GM23248 (cell line): ENCODE measurements at regions not wholly inside any gene's neighbourhood (a gene's known extent, or its start where the extent isn't known, plus 50 kb on each side); places are given as distances from the start of the nearest gene placed in this dataset.

ENCODE experiments used
- DNase-seq: peaks from one replicate; pipeline ENCODE4 v3.0.0-alpha.2; 2015
- H2AFZ ChIP-seq: fragments of 200-600 bp; sonication (generic); 2 replicates; pipeline ENCODE4 v1.6.1; 2016; ENCODE audit warnings: antibody characterized with exemption
- H3F3A ChIP-seq: fragments of 200-600 bp; sonication (generic); 2 replicates; pipeline ENCODE4 v1.6.1; 2016; ENCODE audit warnings: mild to moderate bottlenecking, antibody characterized with exemption, mixed run types; ENCODE audit not compliant: insufficient read depth
- H3K27ac ChIP-seq: fragments of 200-600 bp; sonication (generic); 2 replicates; pipeline ENCODE4 v1.5.1; 2016; ENCODE audit warnings: mild to moderate bottlenecking
- H3K27me3 ChIP-seq: fragments of 200-600 bp; sonication (generic); replicated peaks from 2 replicates; pipeline ENCODE4 v1.6.1; 2016; ENCODE audit warnings: mild to moderate bottlenecking; ENCODE audit not compliant: insufficient read depth
- H3K36me3 ChIP-seq: fragments of 200-600 bp; sonication (generic); 2 replicates; pipeline ENCODE4 v1.6.1; 2016; ENCODE audit warnings: low read depth, mild to moderate bottlenecking
- H3K4me1 ChIP-seq: fragments of 200-600 bp; sonication (generic); 2 replicates; pipeline ENCODE4 v1.6.1; 2016; ENCODE audit warnings: mild to moderate bottlenecking; ENCODE audit not compliant: insufficient read depth
- H3K4me2 ChIP-seq: fragments of 200-600 bp; sonication (generic); one replicate; pipeline ENCODE4 v1.6.1; 2016; ENCODE audit warnings: mild to moderate bottlenecking; ENCODE audit not compliant: unreplicated experiment
- H3K4me3 ChIP-seq: fragments of 200-600 bp; sonication (generic); 2 replicates; pipeline ENCODE4 v1.5.1; 2016; ENCODE audit warnings: mild to moderate bottlenecking
- H3K79me2 ChIP-seq: fragments of 200-600 bp; sonication (generic); 2 replicates; pipeline ENCODE4 v1.6.1; 2016; ENCODE audit warnings: mild to moderate bottlenecking; ENCODE audit not compliant: insufficient read depth
- H3K9ac ChIP-seq: fragments of 200-600 bp; sonication (generic); 2 replicates; pipeline ENCODE4 v1.6.1; 2016; ENCODE audit warnings: mild to moderate bottlenecking
- H3K9me2 ChIP-seq: fragments of 200-600 bp; sonication (generic); 2 replicates; pipeline ENCODE4 v1.6.1; 2016; ENCODE audit warnings: mixed run types, mild to moderate bottlenecking, moderate library complexity; ENCODE audit not compliant: insufficient read depth
- H3K9me3 ChIP-seq: fragments of 200-600 bp; sonication (generic); one replicate; pipeline ENCODE4 v1.6.1; 2017; ENCODE audit warnings: low read depth
- H4K20me1 ChIP-seq: fragments of 200-600 bp; sonication (generic); 2 replicates; pipeline ENCODE4 v1.6.0; 2016; ENCODE audit not compliant: insufficient read depth
- EZH2 ChIP-seq: fragments of 200-600 bp; sonication (generic); IDR thresholded peaks from 2 replicates; pipeline ENCODE4 v1.6.1; 2018; ENCODE audit warnings: antibody characterized with exemption, mild to moderate bottlenecking; ENCODE audit not compliant: insufficient read depth, poor library complexity, severe bottlenecking
- EZH2phosphoT487 ChIP-seq: fragments of 200-600 bp; sonication (generic); IDR thresholded peaks from 2 replicates; pipeline ENCODE4 v1.6.1; 2018; ENCODE audit warnings: antibody characterized with exemption, moderate library complexity, mild to moderate bottlenecking, low read depth; ENCODE audit not compliant: insufficient read depth
- WGBS, 2 experiments: methylation state at CpG; one replicate each; pipeline ENCODE4 v1.1.6; 2015 to 2017; ENCODE audit warnings: low lambda C conversion rate in 2 of 2, low coverage in 1 of 2; ENCODE audit errors: missing lambda C conversion rate in 2 of 2; 5-methylcytosine and 5-hydroxymethylcytosine counted together
- in situ Hi-C: fragments of 300-500 bp; cut with MboI; formaldehyde crosslinking; loops from 2 replicates; pipeline ENCODE4 v1.15.0; 2020

- H3K27ac ChIP-seq: no peak overlapping the region
- H3K36me3 ChIP-seq: no peaks in the 10 kb centered on the region
- no peak overlapping the region for H3K9ac ChIP-seq
- H3K4me2 ChIP-seq: no peak overlapping the region
- H3K4me3 ChIP-seq: no peak overlapping the region
- H3F3A ChIP-seq: no peaks in the 10 kb centered on the region
- no peaks in the 10 kb centered on the region for H3K27me3 ChIP-seq
- H3K9me3 ChIP-seq: no peaks in the 10 kb centered on the region
- DNase-seq: no peak
- in situ Hi-C loops: loop anchor here (10.0 kb wide), 2 partner anchors 289 to 419 kb away; no protein-coding TSS in a partner anchor
- 68 to 77% methylated on average over 3 of the region's 3 CpGs for WGBS, 2 experiments
- no peaks in the 10 kb centered on the region for H3K79me2 ChIP-seq
- H4K20me1 ChIP-seq: no peaks in the 10 kb centered on the region
- no peaks in the 10 kb centered on the region; the same call in 1 of the 2 replicates for H3K4me1 ChIP-seq
- H2AFZ ChIP-seq: no peak overlapping the region
- H3K9me2 ChIP-seq: no peaks in the 10 kb centered on the region
- TF ChIP-seq EZH2 (no peak), EZH2phosphoT487 (no peak)
Observed at GRCh38 chr7:137165786-137166185, 177.7 kb downstream of the PTN start.

GRCh38 chr7:137165241-137165640 lies 178.3 kb downstream of the PTN start:
- Histone ChIP-seq H3K4me1 (no peaks in the 10 kb centered on the region; the same call in 1 of the 2 replicates), H3K27ac (no peak overlapping the region), H3K4me2 (no peak overlapping the region), H3K9ac (no peak overlapping the region), H4K20me1 (no peaks in the 10 kb centered on the region), H3K79me2 (no peaks in the 10 kb centered on the region), H3F3A (no peaks in the 10 kb centered on the region), H3K27me3 (no peaks in the 10 kb centered on the region), H3K9me3 (no peaks in the 10 kb centered on the region), H3K4me3 (no peak overlapping the region), H3K36me3 (no peaks in the 10 kb centered on the region), H2AFZ (no peak overlapping the region), H3K9me2 (no peaks in the 10 kb centered on the region)
- no peak for TF ChIP-seq EZH2phosphoT487
- no peak for TF ChIP-seq EZH2
- WGBS, 2 experiments: 83 to 85% methylated on average over 3 of the region's 3 CpGs
- in situ Hi-C loops: loop anchor here (10.0 kb wide), 2 partner anchors 290 to 420 kb away; no protein-coding TSS in a partner anchor
- DNase-seq: no peak

GRCh38 chr7:137164251-137164650 lies 179.3 kb downstream of the PTN start:
- no peak overlapping the region for H3K27ac ChIP-seq
- WGBS, 2 experiments: 95% methylated on average over 20 to 21 of the region's 21 CpGs
- no peaks in the 10 kb centered on the region for H3K9me3 ChIP-seq
- H3K9ac ChIP-seq: no peak overlapping the region
- no peaks in the 10 kb centered on the region for H3K27me3 ChIP-seq
- no peaks in the 10 kb centered on the region for H3K9me2 ChIP-seq
- no peak overlapping the region for H3K4me2 ChIP-seq
- H3F3A ChIP-seq: no peaks in the 10 kb centered on the region
- H3K36me3 ChIP-seq: no peaks in the 10 kb centered on the region
- H3K4me3 ChIP-seq: no peak overlapping the region
- H3K79me2 ChIP-seq: no peaks in the 10 kb centered on the region
- DNase-seq: no peak
- H3K4me1 ChIP-seq: no peaks in the 10 kb centered on the region; the same call in 1 of the 2 replicates
- no peak overlapping the region for H2AFZ ChIP-seq
- in situ Hi-C loops: loop anchor here (10.0 kb wide), 2 partner anchors 291 to 421 kb away; no protein-coding TSS in a partner anchor
- TF ChIP-seq EZH2phosphoT487 (no peak), EZH2 (no peak)
- H4K20me1 ChIP-seq: no peaks in the 10 kb centered on the region

GRCh38 chr7:137160236-137160635 lies 183.3 kb downstream of the PTN start:
- in situ Hi-C loops: loop anchor here (10.0 kb wide), 2 partner anchors 295 to 425 kb away; no protein-coding TSS in a partner anchor
- Histone ChIP-seq H3K27me3 (no peaks in the 10 kb centered on the region), H3K9ac (no peak overlapping the region), H3F3A (no peaks in the 10 kb centered on the region), H3K36me3 (no peaks in the 10 kb centered on the region), H3K4me3 (no peak overlapping the region), H3K9me3 (no peaks in the 10 kb centered on the region), H3K4me2 (no peak overlapping the region), H3K27ac (no peak overlapping the region), H3K9me2 (no peaks in the 10 kb centered on the region), H4K20me1 (no peaks in the 10 kb centered on the region), H3K79me2 (no peaks in the 10 kb centered on the region), H3K4me1 (no peaks in the 10 kb centered on the region), H2AFZ (no peak overlapping the region)
- no peak for DNase-seq
- WGBS, 2 experiments: 67 to 72% methylated on average over 4 of the region's 4 CpGs
- TF ChIP-seq EZH2phosphoT487: no peak
- no peak for TF ChIP-seq EZH2

GRCh38 chr7:137157256-137157655 lies 186.3 kb downstream of the PTN start:
- no peak for DNase-seq
- Histone ChIP-seq H4K20me1 (no peaks in the 10 kb centered on the region), H3K27ac (no peak overlapping the region), H2AFZ (no peak overlapping the region), H3K9me2 (0 out of 2 replicates have a peak, but pooled peaks cover 4% of the 10 kb centered on the region), H3K9me3 (no peaks in the 10 kb centered on the region), H3K36me3 (no peaks in the 10 kb centered on the region), H3K9ac (no peak overlapping the region), H3F3A (no peaks in the 10 kb centered on the region), H3K4me3 (no peak overlapping the region), H3K4me1 (no peaks in the 10 kb centered on the region), H3K4me2 (no peak overlapping the region), H3K79me2 (no peaks in the 10 kb centered on the region), H3K27me3 (no peaks in the 10 kb centered on the region)
- in situ Hi-C loops: no loop called here
- 59 to 68% methylated on average over 1 of the region's 1 CpG for WGBS, 2 experiments
- TF ChIP-seq EZH2 (no peak), EZH2phosphoT487 (no peak)
